Esophagus squamous epithelium (tissue), 5 donors: ENCODE measurements at regions not wholly inside any gene's neighbourhood (a gene's known extent, or its start where the extent isn't known, plus 50 kb on each side); places are given as distances from the start of the nearest gene placed in this dataset.

Experiments
- DNase-seq: peaks from one replicate; lab custom pipeline; 2025; lab: John Stamatoyannopoulos, UW
- H3K27ac ChIP-seq, 4 donors: fragments of 200-600 bp; sonication (generic); one replicate each; pipeline ENCODE4 v1.5.1; 2016 to 2019; ENCODE audit warnings: mild to moderate bottlenecking in 1 of 4
- H3K27me3 ChIP-seq, 4 donors: fragments of 200-600 bp; sonication (generic); 1 replicate in 3 of 4; 2 replicates in 1 of 4; pipeline versions ENCODE4 v1.5.1 to v1.6.0; 2017 to 2021; ENCODE audit warnings: antibody characterized with exemption in 1 of 4
- H3K36me3 ChIP-seq, 3 donors: fragments of 200-600 bp; sonication (generic); one replicate each; pipeline ENCODE4 v1.5.1; 2016 to 2019
- H3K4me1 ChIP-seq, 3 donors: fragments of 200-600 bp; sonication (generic); one replicate each; pipeline ENCODE4 v1.5.1; 2017 to 2019
- H3K4me3 ChIP-seq, 4 donors: fragments of 200-600 bp; sonication (generic); 1 replicate in 3 of 4; 2 replicates in 1 of 4; pipeline ENCODE4 v1.5.1; 2016 to 2019; ENCODE audit warnings: mild to moderate bottlenecking in 2 of 4, moderate library complexity in 1 of 4
- H3K9me3 ChIP-seq, 3 donors: fragments of 200-600 bp; sonication (generic); one replicate each; pipeline ENCODE4 v1.5.1; 2016 to 2019
- POLR2A ChIP-seq, 4 donors: fragments of 450-650 bp; IDR thresholded peaks; one replicate each; pipeline ENCODE4 v1.6.1; 2017; ENCODE audit warnings: antibody characterized with exemption in 4 of 4, mild to moderate bottlenecking in 4 of 4, moderate library complexity in 3 of 4
- WGBS, 2 donors: methylation state at CpG; one replicate each; pipeline ENCODE4 v1.1.5; 2018; 5-methylcytosine and 5-hydroxymethylcytosine counted together
- intact Hi-C: fragments of 100-400 bp; cut with DNase I; formaldehyde crosslinking; loops from one replicate; pipeline ENCODE4 v1.15.0; 2022
- TF ChIP-seq, protein P1 (sequence below), 6 experiments: fragments of 450-650 bp in 4 of 6; fragments of 200-600 bp in 2 of 6; sonication (generic) in 2 of 6; IDR thresholded peaks; one replicate each; pipeline ENCODE4 v1.5.1; 2016 to 2019; ENCODE audit warnings: antibody characterized with exemption in 6 of 6, mild to moderate bottlenecking in 4 of 6, moderate library complexity in 4 of 6
- donor health status: DM: yes; HTN: yes; CAD: no.

DNA sequence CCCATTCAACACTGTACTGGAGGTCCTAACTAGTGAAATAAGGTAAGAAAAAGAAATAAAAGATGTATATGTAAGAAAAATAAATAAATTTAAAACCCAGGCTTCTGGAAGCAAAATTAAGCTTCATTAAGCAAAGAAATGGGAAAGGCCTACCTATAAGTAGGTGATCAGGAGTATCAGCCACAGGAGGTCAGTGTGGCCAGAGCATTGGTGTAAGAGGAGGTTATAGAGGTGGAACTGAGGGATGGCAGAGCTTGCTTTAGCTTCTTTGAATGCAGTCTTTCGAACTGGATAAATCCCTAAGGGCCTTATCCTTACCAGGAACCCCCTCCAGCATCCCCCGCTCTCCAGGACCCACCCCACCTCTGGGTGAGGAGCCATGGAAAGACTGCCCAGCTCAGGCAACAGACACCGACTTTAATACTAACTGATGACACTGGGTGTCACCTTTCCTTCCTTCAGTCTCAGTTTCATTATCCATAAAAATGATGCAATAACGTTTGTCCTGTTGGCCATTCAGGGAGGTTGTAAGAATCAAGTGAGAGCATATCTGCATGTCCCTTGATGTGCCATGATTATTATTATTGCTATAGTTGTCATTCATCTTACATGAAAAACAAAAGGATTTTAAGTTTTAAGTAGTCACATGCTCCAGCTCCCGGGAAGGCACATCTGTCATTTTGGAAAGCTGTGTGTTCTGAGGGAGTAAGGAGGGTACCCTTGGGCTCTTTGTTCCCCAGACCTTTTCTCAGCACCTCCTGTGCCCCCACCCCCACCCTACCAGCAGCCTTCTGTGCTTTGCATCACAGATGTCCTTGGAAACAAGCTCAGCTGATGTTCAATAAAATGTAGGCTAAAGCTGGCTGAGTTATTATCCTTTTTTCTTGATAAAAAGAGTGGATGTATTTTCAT lies 50.8 kb upstream of the CTNNA1 start:
- intact Hi-C loops, result no loop called here
- no peak overlapping the region for H3K27ac ChIP-seq
- 59 to 70% methylated on average over 4 to 5 of the region's 5 CpGs for WGBS, 2 donors
- H3K36me3 ChIP-seq, result no peaks in the 10 kb centered on the region
- DNase-seq, result no peak
- TF ChIP-seq POLR2A (IDR thresholded peaks at IDR 0.05), result no peak
- TF ChIP-seq, protein P1, sequence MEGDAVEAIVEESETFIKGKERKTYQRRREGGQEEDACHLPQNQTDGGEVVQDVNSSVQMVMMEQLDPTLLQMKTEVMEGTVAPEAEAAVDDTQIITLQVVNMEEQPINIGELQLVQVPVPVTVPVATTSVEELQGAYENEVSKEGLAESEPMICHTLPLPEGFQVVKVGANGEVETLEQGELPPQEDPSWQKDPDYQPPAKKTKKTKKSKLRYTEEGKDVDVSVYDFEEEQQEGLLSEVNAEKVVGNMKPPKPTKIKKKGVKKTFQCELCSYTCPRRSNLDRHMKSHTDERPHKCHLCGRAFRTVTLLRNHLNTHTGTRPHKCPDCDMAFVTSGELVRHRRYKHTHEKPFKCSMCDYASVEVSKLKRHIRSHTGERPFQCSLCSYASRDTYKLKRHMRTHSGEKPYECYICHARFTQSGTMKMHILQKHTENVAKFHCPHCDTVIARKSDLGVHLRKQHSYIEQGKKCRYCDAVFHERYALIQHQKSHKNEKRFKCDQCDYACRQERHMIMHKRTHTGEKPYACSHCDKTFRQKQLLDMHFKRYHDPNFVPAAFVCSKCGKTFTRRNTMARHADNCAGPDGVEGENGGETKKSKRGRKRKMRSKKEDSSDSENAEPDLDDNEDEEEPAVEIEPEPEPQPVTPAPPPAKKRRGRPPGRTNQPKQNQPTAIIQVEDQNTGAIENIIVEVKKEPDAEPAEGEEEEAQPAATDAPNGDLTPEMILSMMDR (IDR thresholded peaks at IDR 0.05), result no peak
- no peaks in the 10 kb centered on the region for H3K27me3 ChIP-seq
- H3K9me3 ChIP-seq, result no peaks in the 10 kb centered on the region
- H3K4me1 ChIP-seq, result no peaks in the 10 kb centered on the region
- no peak overlapping the region for H3K4me3 ChIP-seq

DNA sequence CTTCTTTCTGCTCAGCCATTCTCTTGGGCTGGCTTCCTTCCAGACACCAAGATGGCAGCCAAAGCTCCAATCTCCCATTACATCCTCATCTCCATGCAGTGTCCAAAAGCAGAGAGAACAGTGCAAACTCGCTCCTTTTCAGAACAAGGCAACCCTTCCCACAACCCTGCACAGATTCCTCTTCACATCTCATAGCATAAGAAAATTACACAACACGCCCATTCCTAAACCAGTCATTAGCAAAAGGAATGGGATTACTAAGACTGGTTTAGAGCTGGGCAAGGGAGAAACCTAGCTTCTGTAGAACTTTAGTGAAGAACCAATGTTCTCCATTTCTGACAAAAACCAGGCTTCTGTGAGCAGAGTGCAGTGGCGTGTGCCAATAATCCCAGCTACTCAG lies 51.5 kb upstream of the CTNNA1 start:
- intact Hi-C loops, result no loop called here
- DNase-seq, result no peak
- Histone ChIP-seq H3K36me3 (no peaks in the 10 kb centered on the region), H3K4me1 (peaks cover 0 to 2% (median 0%) of the 10 kb centered on the region in 3 donors), H3K9me3 (no peaks in the 10 kb centered on the region), H3K4me3 (no peak overlapping the region), H3K27me3 (no peaks in the 10 kb centered on the region), H3K27ac (no peak overlapping the region)
- TF ChIP-seq POLR2A (IDR thresholded peaks at IDR 0.05), result no peak
- TF ChIP-seq, protein P1 (IDR thresholded peaks at IDR 0.05), result no peak
- 87 to 95% methylated on average over 3 of the region's 3 CpGs for WGBS, 2 donors

DNA sequence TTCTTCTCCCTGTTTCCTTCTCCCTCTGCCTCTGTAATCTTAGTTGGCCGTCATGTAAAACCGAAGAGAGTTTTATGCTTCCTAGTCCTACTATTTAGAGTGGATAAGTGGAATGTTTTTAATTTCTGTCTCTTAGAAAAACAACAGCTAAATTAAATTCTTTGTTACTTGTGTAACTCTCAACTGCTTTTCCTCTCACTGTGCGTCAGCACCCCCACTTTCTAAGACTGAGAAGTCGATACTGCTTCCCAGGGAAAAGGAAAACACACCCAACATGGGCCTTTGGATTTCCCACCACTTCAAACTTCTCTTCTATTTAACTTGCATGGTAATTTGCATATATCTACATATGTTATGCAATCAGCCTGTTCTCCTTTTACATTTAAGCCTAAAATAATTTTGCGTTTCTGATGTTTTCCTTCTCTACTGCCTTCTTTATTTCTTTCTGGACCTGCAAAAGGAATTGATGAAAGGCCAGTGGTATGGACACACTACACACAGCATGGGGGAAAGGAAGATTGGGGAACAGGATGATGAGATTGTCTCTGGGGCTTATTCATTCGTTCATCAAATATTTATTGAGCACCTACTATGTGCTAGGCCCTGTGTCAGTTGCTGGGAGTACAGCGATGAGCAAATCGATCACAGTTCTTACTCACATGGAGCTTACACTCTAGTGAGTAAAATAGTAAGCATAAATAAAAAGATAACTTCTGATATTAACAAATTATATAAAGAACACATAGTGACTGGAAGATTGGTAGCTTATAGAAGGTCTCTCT lies 52.5 kb upstream of the CTNNA1 start:
- Histone ChIP-seq H3K4me1 (peaks cover 0 to 8% (median 0%) of the 10 kb centered on the region in 3 donors), H3K27ac (no peak overlapping the region), H3K27me3 (no peaks in the 10 kb centered on the region), H3K36me3 (no peaks in the 10 kb centered on the region), H3K4me3 (no peak overlapping the region), H3K9me3 (no peaks in the 10 kb centered on the region)
- WGBS, 2 donors, result 85 to 87% methylated on average over 8 of the region's 8 CpGs
- TF ChIP-seq POLR2A (IDR thresholded peaks at IDR 0.05), result no peak
- TF ChIP-seq, protein P1 (IDR thresholded peaks at IDR 0.05), result no peak
- no peak for DNase-seq
- intact Hi-C loops, result no loop called here

DNA sequence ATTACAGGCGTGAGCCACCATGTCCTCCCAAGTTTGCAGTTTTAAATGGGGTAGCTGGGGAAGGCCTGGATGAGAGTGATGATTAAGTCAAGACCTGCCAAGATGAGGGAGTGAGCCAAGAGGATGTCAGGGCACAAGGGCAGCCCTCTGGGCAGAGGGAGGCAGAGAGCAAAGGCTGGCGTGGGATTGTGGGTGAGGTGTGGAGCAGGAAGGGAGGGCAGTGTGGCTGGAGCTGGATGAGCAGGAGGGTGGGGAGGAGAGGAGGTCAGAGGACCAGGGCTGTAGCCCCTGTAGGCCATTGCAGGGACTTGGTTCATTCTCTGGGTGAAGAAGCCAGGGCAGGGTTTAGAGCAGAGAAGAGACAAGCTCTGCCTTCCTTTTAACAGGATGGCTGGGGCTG lies 53.7 kb upstream of the CTNNA1 start:
- Histone ChIP-seq H3K4me1 (peaks cover 0 to 8% (median 0%) of the 10 kb centered on the region in 3 donors), H3K4me3 (no peak overlapping the region), H3K9me3 (no peaks in the 10 kb centered on the region), H3K36me3 (no peaks in the 10 kb centered on the region), H3K27me3 (no peaks in the 10 kb centered on the region), H3K27ac (no peak overlapping the region)
- intact Hi-C loops, result no loop called here
- TF ChIP-seq POLR2A (IDR thresholded peaks at IDR 0.05), result no peak
- TF ChIP-seq, protein P1 (IDR thresholded peaks at IDR 0.05), result no peak
- WGBS, 2 donors, result 75 to 83% methylated on average over 1 to 2 of the region's 2 CpGs
- no peak for DNase-seq

DNA sequence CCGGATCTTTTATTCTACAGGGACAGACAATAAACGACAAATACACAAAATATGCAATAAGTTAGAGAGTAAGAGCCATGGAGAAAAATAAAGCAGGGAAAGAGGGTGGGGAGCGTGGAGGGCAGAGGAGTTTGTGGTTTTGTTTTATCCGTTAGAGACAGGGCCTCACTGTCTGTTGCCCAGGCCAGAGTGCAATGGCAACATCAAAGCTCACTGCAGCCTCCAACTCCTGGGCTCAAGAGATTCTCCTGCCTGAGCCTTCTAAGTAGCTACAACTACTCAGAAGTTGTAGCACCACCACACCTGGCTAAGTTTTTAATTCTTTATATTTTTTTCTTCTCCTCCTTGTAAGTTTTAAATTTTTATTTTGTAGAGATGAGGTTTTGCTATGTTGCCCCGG lies 54.5 kb upstream of the CTNNA1 start:
- Histone ChIP-seq H3K9me3 (no peaks in the 10 kb centered on the region), H3K4me3 (no peak overlapping the region), H3K27ac (no peak overlapping the region), H3K27me3 (no peaks in the 10 kb centered on the region), H3K4me1 (peaks cover 0 to 8% (median 0%) of the 10 kb centered on the region in 3 donors), H3K36me3 (no peaks in the 10 kb centered on the region)
- no peak for TF ChIP-seq POLR2A (IDR thresholded peaks at IDR 0.05)
- TF ChIP-seq, protein P1 (IDR thresholded peaks at IDR 0.05), result no peak
- DNase-seq, result no peak
- intact Hi-C loops, result no loop called here
- WGBS, 2 donors, result 75 to 87% methylated on average over 5 of the region's 5 CpGs
